ENCODE measurements at regions not wholly inside any gene's neighbourhood (a gene's known extent, or its start where the extent isn't known, plus 50 kb on each side); places are given as distances from the start of the nearest gene placed in this dataset.

DNA sequence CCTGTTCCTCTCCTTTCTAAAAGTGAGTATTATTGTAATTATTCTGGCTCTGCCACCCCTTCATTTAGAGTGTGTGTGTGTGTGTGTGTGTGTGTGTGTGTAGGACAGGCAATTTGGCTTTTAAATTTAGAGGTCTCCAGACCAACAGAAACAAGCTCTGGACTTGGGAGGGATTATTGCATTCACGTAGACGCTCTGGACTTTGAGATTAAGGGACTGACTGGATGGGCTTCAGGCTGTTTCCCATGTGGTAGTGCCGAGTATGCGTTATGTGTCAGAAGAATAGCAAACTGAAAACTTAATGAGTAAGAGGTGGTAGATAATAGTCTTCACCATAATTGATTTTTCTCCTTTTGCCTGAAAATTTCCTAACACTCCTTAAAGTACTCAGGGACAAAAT lies 281.9 kb downstream of the USP25 start:
- TF ChIP-seq CTCF (IDR thresholded peaks at IDR 0.05; ENCODE audit: extremely low read depth, missing control alignments), result no peak

DNA sequence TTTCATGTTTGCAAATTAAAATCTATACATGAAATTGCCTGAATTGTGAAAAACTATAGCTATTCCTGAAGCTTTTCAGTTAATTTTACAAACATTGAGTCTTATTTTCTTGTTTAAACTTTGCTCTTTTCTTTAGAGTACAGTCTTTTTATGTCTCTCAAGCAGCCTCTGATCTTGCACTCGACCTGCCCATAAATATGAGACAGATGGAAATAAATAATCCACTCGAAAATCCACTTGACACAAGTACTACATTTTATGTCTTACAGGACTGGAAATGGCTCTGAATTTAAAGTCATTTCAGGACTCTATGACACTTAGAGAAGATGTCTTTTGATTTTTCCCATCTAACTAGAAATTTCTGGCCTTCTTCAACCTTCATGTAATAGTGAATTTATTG lies 283.8 kb downstream of the USP25 start:
- DNase-seq (ENCODE audit: low spot score), result no peak
- TF ChIP-seq CTCF (IDR thresholded peaks at IDR 0.05; ENCODE audit: extremely low read depth, missing control alignments), result no peak

More for the DNA sequence above, 281.9 kb downstream of the USP25 start:
- no peak for DNase-seq (ENCODE audit: low spot score)

GRCh38 chr21:16020878-16021277 lies 291.1 kb downstream of the USP25 start:
- no peak for DNase-seq (ENCODE audit: low spot score)
- no peak for TF ChIP-seq CTCF (IDR thresholded peaks at IDR 0.05; ENCODE audit: extremely low read depth, missing control alignments)

DNA sequence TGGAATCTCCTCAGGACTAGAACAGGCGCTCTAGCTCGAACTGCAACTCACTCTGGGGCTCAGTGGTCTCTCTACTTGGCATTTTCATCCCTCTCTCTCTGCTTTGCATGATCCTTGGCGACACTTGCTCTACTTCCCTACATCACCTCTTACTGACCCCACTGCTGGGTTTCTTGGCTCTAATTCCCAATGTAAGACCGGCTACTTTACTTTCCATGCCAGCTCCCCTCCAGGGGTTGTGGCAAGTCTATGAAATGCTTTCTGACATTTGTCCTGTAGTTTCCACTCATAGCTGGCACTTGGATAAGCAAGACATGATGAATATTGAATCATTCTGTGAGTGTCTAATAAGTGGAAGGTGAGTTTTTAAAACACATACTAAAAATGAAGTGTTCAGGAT lies 292.3 kb downstream of the USP25 start:
- TF ChIP-seq CTCF (IDR thresholded peaks at IDR 0.05; ENCODE audit: extremely low read depth, missing control alignments), result no peak
- no peak for DNase-seq (ENCODE audit: low spot score)

DNA sequence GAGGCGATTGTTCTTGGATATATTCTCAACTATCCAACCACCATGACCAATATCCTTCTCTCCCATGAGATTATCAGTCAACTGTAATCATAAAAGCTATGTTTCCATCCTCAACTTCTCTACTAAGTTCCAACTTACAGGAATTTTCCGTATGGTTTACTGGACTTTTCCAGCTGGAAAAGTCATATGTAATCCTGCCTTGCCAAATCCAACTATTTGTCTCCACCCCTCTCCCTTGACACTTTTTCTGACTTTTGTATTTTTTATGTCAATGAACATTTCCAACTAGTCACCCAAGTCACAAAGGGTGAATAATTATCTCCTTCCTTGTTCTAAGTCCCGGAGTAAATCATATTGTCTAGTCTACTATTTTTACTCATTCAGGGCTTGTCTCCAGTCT lies 293.1 kb downstream of the USP25 start:
- no peak for DNase-seq (ENCODE audit: low spot score)
- no peak for TF ChIP-seq CTCF (IDR thresholded peaks at IDR 0.05; ENCODE audit: extremely low read depth, missing control alignments)

DNA sequence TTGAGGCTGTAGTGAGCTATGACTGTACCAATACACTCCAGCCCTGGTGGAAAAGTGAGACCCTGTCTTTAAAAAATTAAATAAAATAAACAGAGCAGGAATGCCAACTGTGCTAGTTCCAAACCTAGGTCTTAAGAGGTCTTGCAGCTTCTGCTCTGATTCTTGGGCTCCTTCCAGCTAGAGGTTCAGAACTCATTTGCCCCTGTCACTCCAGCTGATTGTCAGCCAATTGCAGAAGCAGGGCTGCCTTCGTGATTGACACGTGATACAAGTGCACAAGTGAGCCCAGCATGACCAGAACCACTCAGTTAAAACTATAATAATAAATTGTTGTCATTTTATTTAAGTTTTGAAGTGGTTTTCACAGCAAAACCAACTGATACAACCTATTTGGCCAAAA lies 298.4 kb downstream of the USP25 start:
- DNase-seq (ENCODE audit: low spot score), result no peak
- TF ChIP-seq CTCF (IDR thresholded peaks at IDR 0.05; ENCODE audit: extremely low read depth, missing control alignments), result no peak

- DNase-seq (ENCODE audit: low spot score), result no peak
- TF ChIP-seq CTCF (IDR thresholded peaks at IDR 0.05; ENCODE audit: extremely low read depth, missing control alignments), result no peak
These were observed 299.2 kb downstream of the USP25 start for GRCh38 chr21:16028941-16029464.

All from GM20000 (cell line).